ENCODE measurements at regions not wholly inside any gene's neighbourhood (a gene's known extent, or its start where the extent isn't known, plus 50 kb on each side); places are given as distances from the start of the nearest gene placed in this dataset.
A peak's percentile ranks its signal among the peaks of the same experiment; 100 is the strongest.

- DNase-seq, result peak in 1 of 2 donors; percentile 22
- Histone ChIP-seq H2BK5ac (ENCODE audit: low read depth, low read length, poor library complexity) (peak overlapping the region; percentile 99), H3K14ac (ENCODE audit: low read length) (peak overlapping the region; percentile 97), H3K23ac (ENCODE audit: low read length) (no peak overlapping the region), H3K4me2 (ENCODE audit: low read length) (no peak overlapping the region), H3K79me1 (ENCODE audit: low read length) (peaks cover 25% of the 10 kb centered on the region), H2BK12ac (ENCODE audit: low read length) (peak overlapping the region; percentile 96), H4K8ac (ENCODE audit: low read depth, low read length) (peak overlapping the region; percentile 80), H3K4ac (ENCODE audit: low read depth, low read length) (peak overlapping the region; percentile 87), H4K12ac (ENCODE audit: low read depth, low read length) (peak overlapping the region; percentile 61), H2BK120ac (ENCODE audit: insufficient read depth, low read length, poor library complexity) (peak overlapping the region; percentile 93), H3K9ac (ENCODE audit: low read length) (no peak overlapping the region), H4K91ac (ENCODE audit: low read depth, low read length) (peak overlapping the region; percentile 99), H2AFZ (ENCODE audit: insufficient read depth, low read length, poor library complexity) (peak overlapping the region; percentile 70), H3K27me3 (ENCODE audit: insufficient read depth, low read length) (no peaks in the 10 kb centered on the region), H3K9me3 (ENCODE audit: insufficient read depth, low read depth, low read length) (peaks cover 1% of the 10 kb centered on the region), H3K36me3 (ENCODE audit: control insufficient read depth in 1 of 2, insufficient read depth in 2 of 2, low read length in 2 of 2) (peaks cover 0 to 4% of the 10 kb centered on the region in 2 experiments), H3K79me2 (ENCODE audit: control insufficient read depth, insufficient read depth, low read length, poor library complexity) (peaks cover 8% of the 10 kb centered on the region), H3K27ac (ENCODE audit: low read depth, low read length) (peak overlapping the region; percentile 80), H3K18ac (ENCODE audit: low read length) (peak overlapping the region; percentile 95), H3K4me3 (ENCODE audit: low read depth, low read length) (no peak overlapping the region), H2AK5ac (ENCODE audit: low read length) (peak overlapping the region; percentile 94), H3K4me1 (ENCODE audit: control insufficient read depth in 1 of 2, insufficient read depth in 2 of 2, low read length in 2 of 2) (peaks cover 3 to 13% of the 10 kb centered on the region in 2 experiments)
- no CpG with 5 or more reads among the region's 11 CpGs for WGBS (ENCODE audit: extremely low coverage, insufficient coverage, insufficient read length)
Measured at GRCh38 chr2:41378420-41378819, 669.4 kb upstream of the PKDCC start.

DNA sequence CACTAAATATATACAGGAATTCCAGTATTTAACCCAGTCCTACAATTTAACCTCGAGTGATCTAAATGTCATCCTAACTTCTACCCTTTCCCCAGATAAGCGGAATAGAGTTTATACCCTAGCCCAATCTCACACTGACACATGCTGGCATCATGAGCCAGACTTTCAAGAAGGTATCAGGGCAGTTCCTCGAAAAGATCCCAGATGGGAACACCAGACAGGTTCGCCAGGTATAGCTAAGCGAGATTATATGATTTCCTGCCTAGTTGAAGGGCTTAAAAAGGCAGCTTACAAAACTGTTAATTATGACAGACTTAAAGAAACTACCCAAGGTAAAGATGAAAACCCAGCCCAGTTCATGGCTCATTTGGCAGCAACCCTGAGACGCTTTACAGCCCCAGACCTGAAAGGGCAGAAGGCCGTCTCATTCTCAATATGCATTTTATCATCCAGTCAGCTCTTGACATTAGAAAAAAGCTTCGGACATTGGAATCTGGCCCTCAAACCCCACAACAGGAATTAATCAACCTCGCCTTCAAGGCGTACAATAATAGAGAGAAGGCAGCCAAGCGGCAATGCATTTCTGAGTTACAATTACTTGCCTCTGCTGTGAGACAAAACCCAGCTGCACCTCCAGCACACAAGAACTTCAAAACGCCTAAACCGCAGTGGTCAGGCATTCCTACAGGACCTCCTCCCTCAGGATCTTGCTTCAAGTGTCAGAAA is 668.2 kb upstream of the PKDCC start:
- peaks cover 25% of the 10 kb centered on the region for H3K79me1 ChIP-seq (ENCODE audit: low read length)
- peak overlapping the region; percentile 53 for H3K14ac ChIP-seq (ENCODE audit: low read length)
- peak overlapping the region; percentile 24 for H3K4me2 ChIP-seq (ENCODE audit: low read length)
- peak overlapping the region; percentile 51 for H2BK5ac ChIP-seq (ENCODE audit: low read depth, low read length, poor library complexity)
- H2BK12ac ChIP-seq (ENCODE audit: low read length), result peak overlapping the region; percentile 74
- WGBS (ENCODE audit: extremely low coverage, insufficient coverage, insufficient read length), result no CpG with 5 or more reads among the region's 13 CpGs
- peaks cover 8% of the 10 kb centered on the region for H3K79me2 ChIP-seq (ENCODE audit: control insufficient read depth, insufficient read depth, low read length, poor library complexity)
- H4K91ac ChIP-seq (ENCODE audit: low read depth, low read length), result peak overlapping the region; percentile 96
- H3K18ac ChIP-seq (ENCODE audit: low read length), result peak overlapping the region; percentile 60
- H3K4me3 ChIP-seq (ENCODE audit: low read depth, low read length), result no peak overlapping the region
- H2AFZ ChIP-seq (ENCODE audit: insufficient read depth, low read length, poor library complexity), result no peak overlapping the region
- peak overlapping the region; percentile 36 for H4K12ac ChIP-seq (ENCODE audit: low read depth, low read length)
- no peak overlapping the region for H3K23ac ChIP-seq (ENCODE audit: low read length)
- peak overlapping the region; percentile 82 for H2BK120ac ChIP-seq (ENCODE audit: insufficient read depth, low read length, poor library complexity)
- H3K27ac ChIP-seq (ENCODE audit: low read depth, low read length), result peak overlapping the region; percentile 80
- H2AK5ac ChIP-seq (ENCODE audit: low read length), result no peak overlapping the region
- H3K9ac ChIP-seq (ENCODE audit: low read length), result no peak overlapping the region
- H3K27me3 ChIP-seq (ENCODE audit: insufficient read depth, low read length), result no peaks in the 10 kb centered on the region
- no peak overlapping the region for H4K8ac ChIP-seq (ENCODE audit: low read depth, low read length)
- DNase-seq, result no peak
- no peak overlapping the region for H3K4ac ChIP-seq (ENCODE audit: low read depth, low read length)
- peaks cover 3 to 13% of the 10 kb centered on the region in 2 experiments for H3K4me1 ChIP-seq (ENCODE audit: control insufficient read depth in 1 of 2, insufficient read depth in 2 of 2, low read length in 2 of 2)
- H3K9me3 ChIP-seq (ENCODE audit: insufficient read depth, low read depth, low read length), result peaks cover 3% of the 10 kb centered on the region
- peaks cover 0 to 6% of the 10 kb centered on the region in 2 experiments for H3K36me3 ChIP-seq (ENCODE audit: control insufficient read depth in 1 of 2, insufficient read depth in 2 of 2, low read length in 2 of 2)

DNA sequence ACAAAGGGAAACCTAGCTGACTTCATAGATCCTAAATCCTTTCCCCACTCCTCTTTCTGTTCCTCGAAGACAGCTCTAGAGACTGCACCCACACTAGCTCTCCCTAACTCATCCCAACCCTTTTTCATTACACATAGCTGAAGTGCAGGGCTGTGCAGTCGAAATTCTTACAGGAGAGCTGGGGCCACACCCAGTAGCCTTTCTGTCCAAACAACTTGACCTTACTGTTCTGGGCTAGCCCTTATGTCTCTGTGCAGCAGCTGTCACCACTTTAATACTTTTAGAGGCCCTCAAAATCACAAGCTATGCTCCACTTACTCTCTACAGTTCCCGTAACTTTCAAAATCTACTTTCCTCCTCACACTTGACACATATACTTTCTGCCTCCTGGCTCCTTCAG is 666.1 kb upstream of the PKDCC start:
- no peaks in the 10 kb centered on the region for H3K27me3 ChIP-seq (ENCODE audit: insufficient read depth, low read length)

GRCh38 chr2:41387519-41387918 is 660.3 kb upstream of the PKDCC start:
- Histone ChIP-seq H3K4me3 (ENCODE audit: low read depth, low read length) (no peak overlapping the region), H4K12ac (ENCODE audit: low read depth, low read length) (no peak overlapping the region), H2BK12ac (ENCODE audit: low read length) (no peak overlapping the region)

More for the DNA sequence above, 666.1 kb upstream of the PKDCC start:
- H3K14ac ChIP-seq (ENCODE audit: low read length), result no peak overlapping the region
- no peak overlapping the region for H2AK5ac ChIP-seq (ENCODE audit: low read length)
- H2BK5ac ChIP-seq (ENCODE audit: low read depth, low read length, poor library complexity), result no peak overlapping the region
- H3K9me3 ChIP-seq (ENCODE audit: insufficient read depth, low read depth, low read length), result peaks cover 3% of the 10 kb centered on the region
- H3K4me1 ChIP-seq (ENCODE audit: control insufficient read depth in 1 of 2, insufficient read depth in 2 of 2, low read length in 2 of 2), result peaks cover 3 to 13% of the 10 kb centered on the region in 2 experiments
- no peak overlapping the region for H3K4me3 ChIP-seq (ENCODE audit: low read depth, low read length)
- no peak overlapping the region for H4K12ac ChIP-seq (ENCODE audit: low read depth, low read length)
- no peak overlapping the region for H3K27ac ChIP-seq (ENCODE audit: low read depth, low read length)
- H4K91ac ChIP-seq (ENCODE audit: low read depth, low read length), result peak overlapping the region; percentile 73
- H3K23ac ChIP-seq (ENCODE audit: low read length), result no peak overlapping the region
- H3K4me2 ChIP-seq (ENCODE audit: low read length), result no peak overlapping the region
- H3K79me2 ChIP-seq (ENCODE audit: control insufficient read depth, insufficient read depth, low read length, poor library complexity), result peaks cover 8% of the 10 kb centered on the region
- peak overlapping the region; percentile 53 for H2BK12ac ChIP-seq (ENCODE audit: low read length)
- peaks cover 0 to 6% of the 10 kb centered on the region in 2 experiments for H3K36me3 ChIP-seq (ENCODE audit: control insufficient read depth in 1 of 2, insufficient read depth in 2 of 2, low read length in 2 of 2)
- peak overlapping the region; percentile 37 for H4K8ac ChIP-seq (ENCODE audit: low read depth, low read length)
- peak overlapping the region; percentile 38 for H3K4ac ChIP-seq (ENCODE audit: low read depth, low read length)
- peaks cover 25% of the 10 kb centered on the region for H3K79me1 ChIP-seq (ENCODE audit: low read length)
- no peak overlapping the region for H3K18ac ChIP-seq (ENCODE audit: low read length)
- H2AFZ ChIP-seq (ENCODE audit: insufficient read depth, low read length, poor library complexity), result no peak overlapping the region
- no peak overlapping the region for H3K9ac ChIP-seq (ENCODE audit: low read length)
- DNase-seq, result no peak
- no peak overlapping the region for H2BK120ac ChIP-seq (ENCODE audit: insufficient read depth, low read length, poor library complexity)
- WGBS (ENCODE audit: extremely low coverage, insufficient coverage, insufficient read length), result no CpG with 5 or more reads among the region's 3 CpGs

More at GRCh38 chr2:41387519-41387918, 660.3 kb upstream of the PKDCC start:
- H3K18ac ChIP-seq (ENCODE audit: low read length), result no peak overlapping the region
- H4K8ac ChIP-seq (ENCODE audit: low read depth, low read length), result no peak overlapping the region
- peaks cover 0 to 5% of the 10 kb centered on the region in 2 experiments for H3K36me3 ChIP-seq (ENCODE audit: control insufficient read depth in 1 of 2, insufficient read depth in 2 of 2, low read length in 2 of 2)
- no peaks in the 10 kb centered on the region for H3K79me2 ChIP-seq (ENCODE audit: control insufficient read depth, insufficient read depth, low read length, poor library complexity)
- no peak for DNase-seq
- H3K9me3 ChIP-seq (ENCODE audit: insufficient read depth, low read depth, low read length), result peaks cover 1% of the 10 kb centered on the region
- H3K23ac ChIP-seq (ENCODE audit: low read length), result no peak overlapping the region
- H2BK120ac ChIP-seq (ENCODE audit: insufficient read depth, low read length, poor library complexity), result no peak overlapping the region
- no peak overlapping the region for H3K14ac ChIP-seq (ENCODE audit: low read length)
- no CpG with 5 or more reads among the region's 2 CpGs for WGBS (ENCODE audit: extremely low coverage, insufficient coverage, insufficient read length)
- H3K4me1 ChIP-seq (ENCODE audit: control insufficient read depth in 1 of 2, insufficient read depth in 2 of 2, low read length in 2 of 2), result no peaks in the 10 kb centered on the region
- no peaks in the 10 kb centered on the region for H3K79me1 ChIP-seq (ENCODE audit: low read length)
- no peak overlapping the region for H2BK5ac ChIP-seq (ENCODE audit: low read depth, low read length, poor library complexity)
- H3K9ac ChIP-seq (ENCODE audit: low read length), result no peak overlapping the region
- H2AK5ac ChIP-seq (ENCODE audit: low read length), result no peak overlapping the region
- H4K91ac ChIP-seq (ENCODE audit: low read depth, low read length), result no peak overlapping the region
- H3K27ac ChIP-seq (ENCODE audit: low read depth, low read length), result no peak overlapping the region
- no peak overlapping the region for H3K4me2 ChIP-seq (ENCODE audit: low read length)
- no peak overlapping the region for H2AFZ ChIP-seq (ENCODE audit: insufficient read depth, low read length, poor library complexity)
- no peaks in the 10 kb centered on the region for H3K27me3 ChIP-seq (ENCODE audit: insufficient read depth, low read length)
- no peak overlapping the region for H3K4ac ChIP-seq (ENCODE audit: low read depth, low read length)

All from trophoblast cell (in vitro differentiated cells and primary cell).